IPS-NIHi7 (cell line): ENCODE measurements at regions not wholly inside any gene's neighbourhood (a gene's known extent, or its start where the extent isn't known, plus 50 kb on each side); places are given as distances from the start of the nearest gene placed in this dataset.
"Not testable (repeated sequence)": the region's sequence is repeated elsewhere in the genome, so short reads cannot be mapped to it uniquely, and the experiment has no call there.

Source experiments
- DNase-seq: peaks from one replicate; pipeline ENCODE4 v3.0.0; 2012; ENCODE audit warnings: mixed read lengths; ENCODE audit errors: extremely low spot score

DNA sequence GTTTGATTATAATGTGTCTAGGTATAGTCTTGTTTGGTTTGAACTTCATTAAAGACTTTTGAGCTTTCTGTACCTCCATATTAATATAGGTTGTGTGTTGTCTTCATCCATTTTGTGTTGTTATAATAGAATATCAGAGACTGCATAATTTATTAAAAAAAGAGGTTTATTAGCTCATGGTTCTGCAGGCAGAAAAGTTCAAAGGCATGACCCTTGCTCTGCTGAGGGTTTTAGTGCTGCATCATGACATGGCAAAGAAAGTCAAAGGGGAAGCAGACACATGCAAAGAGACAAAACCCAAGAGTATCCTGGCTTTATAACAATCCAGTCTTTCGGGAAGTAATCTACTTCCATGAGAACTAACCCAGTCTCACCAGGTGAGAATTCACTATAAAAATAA, 358.2 kb downstream of the EDEM1 start:
- no peak for DNase-seq

DNA sequence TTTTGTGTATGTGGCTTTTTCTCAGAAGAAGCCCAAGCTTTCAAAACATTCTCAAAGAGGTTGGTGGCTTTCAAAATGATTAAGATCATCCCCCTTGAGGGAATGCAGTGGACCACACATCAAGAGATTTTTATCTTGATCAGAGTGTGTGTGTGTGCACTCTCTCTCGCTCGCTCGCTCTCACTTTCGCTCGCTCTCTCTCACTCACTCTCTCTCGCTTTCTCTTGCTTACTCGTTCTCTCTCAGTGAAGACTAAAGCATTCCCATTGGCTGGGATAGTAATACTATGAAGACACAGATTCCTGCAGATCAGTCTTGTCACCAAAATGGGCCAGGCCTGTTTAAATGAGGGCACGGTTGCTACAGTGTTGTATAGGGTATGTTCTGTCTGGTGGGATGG, 365.7 kb downstream of the EDEM1 start:
- no peak for DNase-seq

DNA sequence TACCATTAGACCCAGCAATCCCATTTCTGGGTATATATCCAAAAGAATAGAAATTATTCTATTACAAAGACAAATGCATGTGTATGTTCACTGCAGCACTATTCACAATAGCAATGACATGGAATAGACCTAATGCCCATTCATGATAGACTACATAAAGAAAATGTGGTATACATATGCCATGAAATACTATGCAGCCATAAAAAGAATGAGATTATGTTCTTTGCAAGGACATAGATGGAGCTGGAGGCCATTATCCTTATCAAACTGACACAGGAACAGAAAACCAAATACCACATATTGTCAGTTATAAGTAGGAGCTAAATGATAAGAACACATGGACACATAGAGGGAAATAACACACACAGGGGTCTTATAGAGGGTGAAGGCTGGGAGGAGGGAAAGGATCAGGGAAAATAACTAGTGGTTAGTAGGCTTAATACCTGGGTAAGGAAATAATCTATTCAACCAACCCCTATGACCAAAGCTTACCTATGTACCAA, 366.8 kb downstream of the EDEM1 start:
- DNase-seq = no peak

GRCh38 chr3:5560199-5560598, 372.7 kb downstream of the EDEM1 start:
- DNase-seq = no peak

DNA sequence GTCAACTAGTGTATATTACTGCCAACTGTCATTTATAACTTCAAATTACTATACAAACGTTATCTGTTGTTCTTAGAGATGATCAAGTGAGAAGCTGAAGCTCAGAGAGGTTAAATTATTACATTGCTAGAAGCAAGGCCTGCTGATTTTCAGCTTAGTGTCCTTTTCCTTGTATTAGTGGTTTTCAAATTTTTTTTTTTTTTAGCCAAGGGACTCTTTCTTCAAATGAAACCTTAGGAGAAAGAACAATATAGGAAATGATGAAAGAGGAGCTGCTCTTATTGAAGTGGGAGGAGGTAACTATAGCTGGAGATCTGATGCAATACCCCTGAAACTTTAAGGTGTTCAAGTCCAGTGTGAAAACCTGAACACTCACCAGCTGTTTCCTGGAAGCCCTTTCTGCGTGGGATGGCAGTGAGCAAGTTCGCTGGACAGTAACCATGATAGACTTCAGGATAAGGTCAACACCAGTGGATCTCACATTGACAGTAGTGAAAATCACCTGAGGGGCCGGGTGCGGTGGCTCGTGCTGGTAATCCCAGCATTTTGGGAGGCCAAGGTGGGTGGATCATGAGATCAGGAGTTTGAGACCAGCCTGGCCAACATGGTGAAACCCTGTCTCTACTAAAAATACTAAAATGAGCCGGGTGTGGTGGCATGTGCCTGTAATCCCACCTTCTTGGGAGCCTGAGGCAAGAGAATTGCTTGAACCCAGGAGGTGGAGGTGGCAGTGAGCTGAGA, 376.2 kb downstream of the EDEM1 start:
- DNase-seq = no peak

- no peak for DNase-seq
Observed at GRCh38 chr3:5564278-5564666, 376.8 kb downstream of the EDEM1 start.

- peak; percentile 14 for DNase-seq
Observed at GRCh38 chr3:5565026-5565425, 377.5 kb downstream of the EDEM1 start.

- no peak for DNase-seq
Observed at GRCh38 chr3:5567113-5567512, 379.6 kb downstream of the EDEM1 start.

GRCh38 chr3:5568451-5568850, 380.9 kb downstream of the EDEM1 start:
- DNase-seq = no peak

DNA sequence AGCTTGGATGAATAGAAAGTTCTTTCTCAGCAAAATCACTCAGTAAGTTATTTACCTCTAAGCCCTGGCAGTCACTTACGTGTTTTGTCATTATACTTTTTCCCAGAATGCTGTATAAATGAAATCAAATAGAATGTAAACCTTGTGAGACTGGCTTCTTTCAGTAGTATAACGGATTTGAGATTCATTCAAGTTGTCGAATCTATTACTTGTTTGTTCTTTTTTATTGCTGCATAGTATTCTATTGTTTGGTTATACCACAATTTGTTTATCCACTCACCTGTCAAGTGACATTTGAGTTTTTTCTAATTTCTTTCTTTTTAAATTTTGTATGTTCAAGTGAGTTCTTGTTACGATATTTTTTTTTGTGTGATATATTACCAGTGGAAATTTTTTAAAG, 381.6 kb downstream of the EDEM1 start:
- DNase-seq = no peak

DNA sequence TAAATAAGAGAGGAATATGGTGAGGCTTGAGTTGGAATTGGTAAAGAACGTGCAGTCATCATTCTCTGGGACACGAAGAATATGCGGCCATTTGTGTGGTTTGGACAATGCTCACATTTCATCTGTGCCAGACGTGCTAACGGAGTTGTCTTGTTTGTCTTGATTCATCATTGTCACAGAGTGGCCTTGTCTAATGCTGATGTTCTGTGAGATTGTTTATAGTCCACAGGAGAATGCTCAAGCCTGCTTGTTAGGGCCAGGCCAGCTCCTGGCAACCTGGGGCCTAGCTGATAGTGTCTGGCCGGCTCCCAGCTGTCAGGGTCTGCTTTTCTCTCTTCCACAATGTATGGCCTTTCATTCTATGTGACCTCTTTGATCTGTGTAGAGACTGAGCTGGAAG, 384.7 kb downstream of the EDEM1 start:
- DNase-seq = no peak

- DNase-seq = no peak
Observed at GRCh38 chr3:5576277-5577011, 388.9 kb downstream of the EDEM1 start.

DNA sequence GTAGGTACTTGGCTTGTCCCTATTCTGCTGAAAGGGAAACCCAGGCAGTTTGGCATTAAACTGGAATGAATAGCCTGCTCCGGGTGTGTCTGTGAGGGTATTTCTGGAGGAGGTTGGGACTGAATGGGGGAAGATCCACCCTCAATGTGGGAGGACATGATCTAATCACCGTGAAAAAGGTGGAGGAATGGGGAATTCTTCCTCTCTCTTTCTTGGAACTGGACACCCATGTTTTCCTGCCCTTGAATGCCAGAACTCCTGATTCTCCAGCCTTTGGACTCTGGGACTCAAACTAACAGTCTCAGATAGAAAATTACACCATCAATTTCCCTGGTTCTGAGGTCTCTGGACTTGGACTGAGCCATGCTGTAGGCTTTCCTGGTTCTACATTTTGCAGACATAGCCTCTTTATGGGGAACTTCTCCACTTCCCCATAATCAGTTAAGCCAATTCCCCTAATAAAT, 391.7 kb downstream of the EDEM1 start:
- no peak for DNase-seq

DNA sequence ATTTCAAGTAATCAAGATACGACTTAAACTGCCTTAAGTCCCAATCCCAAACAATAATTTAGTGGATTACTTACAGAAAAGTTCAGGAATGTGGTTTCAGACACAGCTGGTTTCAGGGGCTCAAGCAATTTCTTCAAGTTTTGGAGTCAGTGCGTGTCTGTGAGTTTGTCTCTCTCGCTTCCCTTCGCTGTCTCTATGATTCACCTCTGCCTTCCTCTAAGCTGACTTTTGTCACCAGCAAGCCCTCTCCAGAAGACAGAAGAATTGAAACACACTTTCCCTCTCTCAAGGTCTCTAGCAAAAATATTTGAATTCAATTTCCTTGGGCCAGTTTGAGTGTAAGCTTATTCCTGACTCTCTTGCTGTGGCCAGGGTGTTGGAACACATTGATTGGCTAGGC, 392.4 kb downstream of the EDEM1 start:
- no peak for DNase-seq

DNA sequence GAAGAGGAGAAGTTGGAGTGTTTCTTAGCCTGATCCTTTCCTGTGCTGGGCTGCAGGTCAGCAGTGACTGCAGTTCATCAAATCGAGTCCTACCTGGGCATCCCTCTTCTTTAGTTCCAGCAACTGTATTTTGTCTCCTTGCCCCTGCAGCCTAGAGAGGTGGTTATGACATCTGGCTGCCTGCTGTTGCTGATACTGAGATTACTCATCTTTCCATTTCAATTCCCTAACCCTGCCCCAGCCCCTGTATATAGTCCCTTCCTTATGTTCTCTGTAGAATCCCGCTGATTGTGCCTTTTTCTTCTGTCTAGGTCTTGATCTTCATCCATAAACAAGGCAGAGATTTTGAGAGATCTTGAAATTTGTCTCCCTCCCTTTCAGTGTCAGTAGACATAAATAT, 393.3 kb downstream of the EDEM1 start:
- no peak for DNase-seq

DNA sequence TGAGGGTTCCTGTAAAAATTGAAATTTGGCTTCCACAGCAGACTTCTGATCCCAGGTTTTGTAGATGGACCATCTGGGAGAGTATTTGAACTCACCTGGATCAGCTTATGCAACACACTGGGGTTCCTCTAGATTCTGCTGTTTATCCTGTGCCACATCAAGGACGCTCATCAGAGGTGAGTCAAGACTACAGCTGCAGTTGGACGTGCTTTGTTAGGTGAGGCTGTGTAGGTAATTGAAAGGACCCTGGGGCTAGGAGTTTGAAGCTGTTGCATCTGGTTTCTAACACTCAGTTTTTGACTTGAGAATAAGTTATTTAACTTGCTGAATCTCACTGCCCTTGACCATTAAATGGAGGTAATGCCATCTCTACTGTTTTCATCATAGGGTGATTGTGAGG, 394.2 kb downstream of the EDEM1 start:
- DNase-seq = no peak

GRCh38 chr3:5583920-5584319, 396.4 kb downstream of the EDEM1 start:
- no peak for DNase-seq

- DNase-seq = no peak
Observed at GRCh38 chr3:5585085-5585484, 397.6 kb downstream of the EDEM1 start.

DNA sequence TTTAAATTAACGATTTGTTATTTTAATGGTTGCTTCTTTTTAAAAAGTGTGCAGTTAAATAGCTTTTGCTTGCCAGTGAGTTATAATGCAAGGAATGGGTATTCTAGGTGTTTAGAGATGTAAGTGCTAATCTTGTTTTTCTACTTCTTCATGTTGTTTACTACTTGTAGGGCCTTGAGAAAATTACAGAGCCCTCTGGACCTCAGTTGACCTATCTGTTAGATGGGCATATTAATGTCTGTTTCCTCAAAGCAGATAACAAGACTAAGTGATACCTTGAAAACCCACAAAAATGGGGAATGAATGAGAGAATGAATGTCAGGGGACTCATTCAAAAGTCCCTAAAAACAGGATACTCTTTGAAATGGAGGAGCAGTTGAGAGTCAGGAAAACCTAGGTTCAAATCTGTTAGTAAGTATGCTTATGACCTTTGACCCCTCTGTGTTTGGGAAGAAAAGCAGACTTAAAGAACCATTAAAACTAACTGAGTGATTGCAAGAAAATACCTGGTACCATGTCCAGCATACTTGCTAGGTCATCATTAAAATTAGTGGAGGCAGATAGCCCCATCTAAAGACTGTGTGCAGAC, 419.5 kb downstream of the EDEM1 start:
- no peak for DNase-seq

DNA sequence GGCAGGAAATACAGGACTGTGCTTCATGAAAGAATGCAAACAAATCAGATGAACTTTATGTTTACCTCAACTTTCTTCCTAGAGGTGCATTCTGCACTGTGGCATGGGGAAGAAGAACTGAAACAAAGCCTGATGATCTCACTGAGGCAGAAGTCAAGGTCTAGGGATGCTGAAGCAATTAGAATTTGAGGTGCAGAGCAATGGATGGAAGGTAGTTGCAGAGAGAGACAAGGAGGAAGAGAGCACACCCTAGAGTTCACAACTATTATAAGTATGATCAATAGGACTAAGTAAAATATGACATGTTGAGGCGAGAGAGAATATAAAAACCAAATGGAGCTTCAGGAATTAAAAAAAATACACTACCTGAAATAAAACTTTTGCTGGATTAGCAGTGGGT, 420.1 kb downstream of the EDEM1 start:
- no peak for DNase-seq

DNA sequence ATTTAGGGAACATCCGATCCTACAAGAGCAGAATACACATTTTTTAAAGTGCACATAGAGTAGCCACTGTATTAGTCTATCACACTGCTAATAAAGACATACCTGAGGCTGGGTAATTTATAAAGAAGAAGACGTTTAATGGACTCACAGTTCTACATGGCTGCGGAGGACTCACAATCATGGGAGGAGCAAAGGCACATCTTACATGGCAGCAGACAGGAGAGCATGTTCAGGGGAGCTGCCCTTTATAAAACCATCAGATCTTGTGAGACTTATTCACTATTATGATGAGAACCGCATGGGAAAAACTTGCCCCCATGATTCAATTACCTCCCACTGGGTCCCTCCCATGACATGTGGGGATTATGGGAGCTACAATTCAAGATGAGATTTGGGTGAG, 421.5 kb downstream of the EDEM1 start:
- DNase-seq = not testable (repeated sequence)

DNA sequence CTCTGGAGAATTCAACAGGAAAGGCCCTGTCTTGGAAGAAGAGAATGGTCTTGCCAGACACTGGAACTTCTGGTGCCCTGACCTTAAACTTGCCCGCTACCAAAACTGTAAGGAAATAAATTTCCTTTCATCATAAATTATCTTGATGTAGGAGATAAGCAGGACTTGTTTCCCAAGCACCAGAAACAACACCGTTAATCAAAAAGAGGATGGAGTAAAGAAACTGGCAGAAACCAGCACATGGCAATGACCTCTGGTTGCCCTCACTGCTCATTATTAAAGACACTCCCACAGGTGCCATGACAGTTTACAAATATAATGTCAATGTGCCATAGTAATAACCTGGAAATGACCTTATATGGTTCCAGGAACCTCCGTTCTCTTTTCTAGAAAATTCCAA, 426.1 kb downstream of the EDEM1 start:
- DNase-seq = no peak

GRCh38 chr3:5616873-5617272, 429.4 kb downstream of the EDEM1 start:
- DNase-seq = no peak
